Progenitor cell of endocrine pancreas (in vitro differentiated cells): ENCODE measurements at regions not wholly inside any gene's neighbourhood (a gene's known extent, or its start where the extent isn't known, plus 50 kb on each side); places are given as distances from the start of the nearest gene placed in this dataset.

ENCODE experiments used
- DNase-seq: peaks from one replicate; pipeline ENCODE4 v3.0.0; 2021; ENCODE audit warnings: low spot score; ENCODE audit not compliant: unreplicated experiment
- H3K27ac Mint-ChIP-seq: 2 replicates; pipeline ENCODE4 v1.8.0; 2021; ENCODE audit warnings: mild to moderate bottlenecking, moderate library complexity, mixed read lengths
- H3K27me3 Mint-ChIP-seq: 2 replicates; pipeline ENCODE4 v1.8.0; 2021; ENCODE audit warnings: mixed read lengths
- H3K36me3 Mint-ChIP-seq: 2 replicates; pipeline ENCODE4 v1.8.0; 2022; ENCODE audit warnings: mixed read lengths; ENCODE audit not compliant: insufficient read depth
- H3K4me1 Mint-ChIP-seq: 2 replicates; pipeline ENCODE4 v1.8.0; 2021; ENCODE audit warnings: low read depth, mixed read lengths
- H3K4me3 Mint-ChIP-seq: 2 replicates; pipeline ENCODE4 v1.8.0; 2021; ENCODE audit warnings: low read depth, mild to moderate bottlenecking, moderate library complexity, mixed read lengths
- H3K9me3 Mint-ChIP-seq: 2 replicates; pipeline ENCODE4 v1.8.0; 2021; ENCODE audit warnings: low read depth, mixed read lengths
- TF ChIP-seq, protein P1 (sequence below): fragments of 200-600 bp; sonication (generic); IDR thresholded peaks from one replicate; pipeline ENCODE4 v1.5.0; 2021; ENCODE audit warnings: antibody characterized with exemption, mild to moderate bottlenecking; ENCODE audit not compliant: unreplicated experiment

DNA sequence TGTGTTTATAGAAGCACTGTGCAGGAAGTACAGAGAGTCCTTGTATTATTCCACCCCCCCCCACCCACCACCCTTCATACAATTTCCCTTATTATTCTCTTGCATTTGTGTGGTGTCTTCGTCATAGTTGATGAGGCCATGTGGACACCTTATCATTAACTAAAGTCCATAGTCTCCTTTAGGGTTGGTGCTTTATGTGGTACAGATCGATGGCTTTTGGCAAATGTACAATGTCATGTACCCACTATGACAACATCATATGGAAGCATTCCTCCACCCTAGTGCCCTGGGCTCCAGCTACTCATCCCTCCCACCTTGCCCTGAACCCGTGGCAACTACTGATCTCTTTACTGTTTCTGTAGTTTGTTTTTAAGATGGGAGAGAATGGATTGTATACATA is 93.8 kb upstream of the HDAC4 start:
- peaks cover 22% of the 10 kb centered on the region for H3K27me3 Mint-ChIP-seq
- no peak overlapping the region for H3K4me3 Mint-ChIP-seq
- TF ChIP-seq, protein P1, sequence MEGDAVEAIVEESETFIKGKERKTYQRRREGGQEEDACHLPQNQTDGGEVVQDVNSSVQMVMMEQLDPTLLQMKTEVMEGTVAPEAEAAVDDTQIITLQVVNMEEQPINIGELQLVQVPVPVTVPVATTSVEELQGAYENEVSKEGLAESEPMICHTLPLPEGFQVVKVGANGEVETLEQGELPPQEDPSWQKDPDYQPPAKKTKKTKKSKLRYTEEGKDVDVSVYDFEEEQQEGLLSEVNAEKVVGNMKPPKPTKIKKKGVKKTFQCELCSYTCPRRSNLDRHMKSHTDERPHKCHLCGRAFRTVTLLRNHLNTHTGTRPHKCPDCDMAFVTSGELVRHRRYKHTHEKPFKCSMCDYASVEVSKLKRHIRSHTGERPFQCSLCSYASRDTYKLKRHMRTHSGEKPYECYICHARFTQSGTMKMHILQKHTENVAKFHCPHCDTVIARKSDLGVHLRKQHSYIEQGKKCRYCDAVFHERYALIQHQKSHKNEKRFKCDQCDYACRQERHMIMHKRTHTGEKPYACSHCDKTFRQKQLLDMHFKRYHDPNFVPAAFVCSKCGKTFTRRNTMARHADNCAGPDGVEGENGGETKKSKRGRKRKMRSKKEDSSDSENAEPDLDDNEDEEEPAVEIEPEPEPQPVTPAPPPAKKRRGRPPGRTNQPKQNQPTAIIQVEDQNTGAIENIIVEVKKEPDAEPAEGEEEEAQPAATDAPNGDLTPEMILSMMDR: no peak
- no peaks in the 10 kb centered on the region for H3K9me3 Mint-ChIP-seq
- no peak for DNase-seq
- H3K4me1 Mint-ChIP-seq: peaks cover 17% of the 10 kb centered on the region
- no peak overlapping the region for H3K27ac Mint-ChIP-seq
- H3K36me3 Mint-ChIP-seq: no peaks in the 10 kb centered on the region

DNA sequence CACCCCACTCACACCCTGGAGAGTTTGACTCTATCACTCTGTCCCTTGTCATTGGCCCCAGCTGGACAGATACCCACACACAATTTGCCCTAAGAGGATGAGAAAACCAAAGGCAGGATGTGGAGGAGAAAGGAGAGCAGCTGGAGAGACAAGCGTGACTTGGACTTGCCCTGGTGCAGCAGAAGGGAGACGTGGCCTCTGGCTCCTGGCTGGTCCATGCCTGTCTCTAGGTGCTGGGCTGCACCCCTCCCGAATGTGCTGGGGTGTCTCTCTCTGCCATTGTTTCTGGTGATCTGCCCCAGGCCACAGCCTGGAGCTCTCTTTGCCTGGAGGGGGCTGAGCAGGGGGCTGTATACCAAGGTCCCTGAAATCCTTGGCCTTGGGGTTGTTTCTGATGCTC is 88.7 kb upstream of the HDAC4 start:
- no peaks in the 10 kb centered on the region for H3K36me3 Mint-ChIP-seq
- no peaks in the 10 kb centered on the region for H3K4me1 Mint-ChIP-seq
- TF ChIP-seq, protein P1: no peak
- H3K9me3 Mint-ChIP-seq: no peaks in the 10 kb centered on the region
- no peak overlapping the region for H3K27ac Mint-ChIP-seq
- no peak for DNase-seq
- H3K27me3 Mint-ChIP-seq: peaks cover 23% of the 10 kb centered on the region
- no peak overlapping the region for H3K4me3 Mint-ChIP-seq

DNA sequence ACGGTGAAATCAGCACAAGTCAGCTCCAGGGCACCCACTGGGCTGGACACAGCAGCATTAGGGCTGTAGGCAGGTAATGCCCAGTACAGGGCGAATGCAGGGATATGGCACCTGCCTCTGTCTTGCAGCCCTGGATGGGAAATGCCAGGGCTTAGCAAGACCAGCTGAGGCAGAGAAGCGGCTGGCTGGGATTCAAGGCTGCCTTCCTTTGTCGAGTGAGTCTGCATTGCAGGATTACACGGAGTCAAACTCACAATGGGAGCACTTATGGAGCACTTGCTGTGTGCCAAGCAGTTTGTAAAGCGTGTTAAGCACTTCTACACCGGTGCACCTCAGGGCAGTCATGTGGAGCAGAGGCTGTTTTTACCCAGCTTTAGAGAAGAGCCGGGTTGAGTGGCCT is 87.3 kb upstream of the HDAC4 start:
- DNase-seq: no peak
- Mint-ChIP-seq H3K36me3 (no peaks in the 10 kb centered on the region), H3K27ac (no peak overlapping the region), H3K4me1 (no peaks in the 10 kb centered on the region), H3K9me3 (no peaks in the 10 kb centered on the region), H3K4me3 (no peak overlapping the region), H3K27me3 (peaks cover 23% of the 10 kb centered on the region)
- TF ChIP-seq, protein P1: no peak

DNA sequence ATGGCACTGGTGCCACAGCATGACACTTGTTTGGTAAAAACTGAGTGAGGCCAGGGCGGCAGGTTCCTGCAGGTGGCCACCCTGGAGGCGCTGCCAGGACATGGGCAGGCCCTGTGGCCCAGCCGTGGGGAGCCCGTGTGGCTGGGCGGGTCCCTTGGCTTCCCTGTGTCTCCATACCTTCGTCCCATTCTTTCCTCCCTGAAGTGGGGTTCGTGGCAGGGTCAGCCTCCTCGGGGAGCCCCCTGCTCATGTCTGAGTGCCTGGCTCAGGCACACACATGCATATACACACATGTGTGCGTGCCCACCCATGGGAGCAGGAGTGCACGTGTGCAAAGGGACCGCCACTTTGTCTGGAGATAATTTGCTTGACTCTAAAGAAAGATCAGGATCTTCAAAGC is 86.5 kb upstream of the HDAC4 start:
- TF ChIP-seq, protein P1: no peak
- Mint-ChIP-seq H3K27me3 (peaks cover 24% of the 10 kb centered on the region), H3K4me3 (no peak overlapping the region), H3K9me3 (no peaks in the 10 kb centered on the region), H3K36me3 (no peaks in the 10 kb centered on the region), H3K27ac (no peak overlapping the region), H3K4me1 (no peaks in the 10 kb centered on the region)
- no peak for DNase-seq

DNA sequence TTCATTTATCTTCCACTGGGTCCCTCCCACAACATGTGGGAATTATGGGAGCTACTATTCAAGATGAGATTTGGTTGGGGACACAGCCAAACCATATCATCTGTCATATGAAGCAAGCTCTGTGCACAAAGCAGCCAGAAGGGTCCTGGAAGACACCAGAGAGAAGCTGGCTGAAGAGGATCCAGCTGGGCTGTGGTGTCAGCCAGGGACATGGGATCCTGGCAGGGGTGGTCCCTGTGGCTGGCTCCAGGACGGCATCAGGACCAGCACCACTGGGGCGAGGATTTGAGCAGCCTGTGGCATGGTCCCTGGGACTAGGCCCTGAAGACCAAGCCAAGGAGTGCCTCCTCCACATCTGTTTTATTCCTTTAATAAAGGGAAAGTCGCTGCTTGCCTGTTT is 84.8 kb upstream of the HDAC4 start:
- H3K27me3 Mint-ChIP-seq: peaks cover 21% of the 10 kb centered on the region

More for the DNA sequence above, 84.8 kb upstream of the HDAC4 start:
- Mint-ChIP-seq H3K27ac (no peak overlapping the region), H3K4me1 (no peaks in the 10 kb centered on the region), H3K4me3 (no peak overlapping the region), H3K9me3 (no peaks in the 10 kb centered on the region), H3K36me3 (no peaks in the 10 kb centered on the region)
- no peak for DNase-seq
- TF ChIP-seq, protein P1: no peak
